Activated CD8-positive, alpha-beta T cell treated with anti-CD3 and anti-CD28 coated beads for 36 hours (primary cell): ENCODE measurements at regions not wholly inside any gene's neighbourhood (a gene's known extent, or its start where the extent isn't known, plus 50 kb on each side); places are given as distances from the start of the nearest gene placed in this dataset.

Experiments used
- ATAC-seq: fragments of 200-7000 bp; cut with Tn5 transposase; one replicate; pipeline ENCODE4 v1.10.0; 2021; ENCODE audit warnings: mild to moderate bottlenecking, moderate library complexity
- CTCF ChIA-PET: fragments of 350-600 bp; sonication (Branson Sonifier 250); formaldehyde crosslinking; loops from one replicate; lab custom pipeline; 2021; ENCODE audit warnings: antibody characterized with exemption; lab: Charles Lee
- POLR2A ChIA-PET: fragments of 350-600 bp; sonication (Branson Sonifier 250); formaldehyde crosslinking; loops from one replicate; lab custom pipeline; 2021; ENCODE audit warnings: antibody characterized with exemption; lab: Charles Lee
- DNase-seq: peaks from one replicate; pipeline ENCODE4 v3.0.0-alpha.2; 2020
- H3K27ac Mint-ChIP-seq: one replicate; pipeline ENCODE4 v1.8.0; 2021; ENCODE audit warnings: mild to moderate bottlenecking, mixed read lengths
- H3K27me3 Mint-ChIP-seq: one replicate; pipeline ENCODE4 v1.8.0; 2021; ENCODE audit warnings: mixed read lengths
- H3K36me3 Mint-ChIP-seq: one replicate; pipeline ENCODE4 v1.8.0; 2021; ENCODE audit warnings: low read depth, mixed read lengths
- H3K4me1 Mint-ChIP-seq: one replicate; pipeline ENCODE4 v1.8.0; 2021; ENCODE audit warnings: low read depth, mixed read lengths
- H3K4me3 Mint-ChIP-seq: one replicate; pipeline ENCODE4 v1.8.0; 2021; ENCODE audit warnings: mild to moderate bottlenecking, moderate library complexity, mixed read lengths
- H3K9me3 Mint-ChIP-seq: one replicate; pipeline ENCODE4 v1.8.0; 2021; ENCODE audit warnings: mixed read lengths
- CTCF ChIP-seq: fragments of 200-600 bp; IDR thresholded peaks from one replicate; pipeline ENCODE4 v1.8.0; 2022; ENCODE audit warnings: antibody characterized with exemption, mild to moderate bottlenecking
- intact Hi-C: fragments of 100-400 bp; cut with micrococcal nuclease; formaldehyde crosslinking; loops from one replicate; pipeline ENCODE4 v1.10.0; 2022

DNA sequence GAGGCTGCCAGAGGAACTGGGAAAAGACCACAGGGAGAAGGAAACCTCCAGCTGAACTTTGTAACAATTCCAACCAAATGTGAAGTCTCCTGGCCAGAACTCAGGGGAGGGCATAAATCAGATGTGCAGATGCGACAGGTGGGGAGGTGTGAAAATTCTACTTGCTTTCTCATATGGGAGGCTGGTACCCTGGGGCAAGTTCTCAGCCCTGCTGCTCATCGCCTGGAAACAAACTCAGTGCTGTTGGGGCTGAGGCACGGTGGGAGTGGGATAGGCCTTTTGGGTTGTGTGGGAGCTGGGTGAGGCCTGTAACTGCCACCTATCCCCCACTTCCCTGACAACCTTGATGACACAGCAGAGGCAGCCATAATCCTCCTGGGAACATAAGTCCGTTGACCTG is 179.6 kb downstream of the ASB1 start:
- peaks cover 9% of the 10 kb centered on the region for H3K27me3 Mint-ChIP-seq
- no peaks in the 10 kb centered on the region for H3K4me1 Mint-ChIP-seq
- POLR2A ChIA-PET: no interaction called here
- no peak for TF ChIP-seq CTCF
- H3K27ac Mint-ChIP-seq: no peak overlapping the region
- ATAC-seq: no peak
- CTCF ChIA-PET: interaction anchor here (1.0 kb wide), 1 partner anchor 235 kb away, joined by 3 read pairs; no protein-coding TSS in a partner anchor
- DNase-seq: no peak
- intact Hi-C loops: no loop called here
- H3K9me3 Mint-ChIP-seq: peaks cover 12% of the 10 kb centered on the region
- no peaks in the 10 kb centered on the region for H3K36me3 Mint-ChIP-seq
- H3K4me3 Mint-ChIP-seq: no peak overlapping the region

- ChIA-PET POLR2A (no interaction called here), CTCF (no interaction called here)
- Mint-ChIP-seq H3K27ac (no peak overlapping the region), H3K36me3 (no peaks in the 10 kb centered on the region), H3K4me1 (no peaks in the 10 kb centered on the region), H3K27me3 (peaks cover 3% of the 10 kb centered on the region), H3K9me3 (peaks cover 10% of the 10 kb centered on the region), H3K4me3 (no peak overlapping the region)
- ATAC-seq (no peak), DNase-seq (no peak)
- intact Hi-C loops: no loop called here
- TF ChIP-seq CTCF: no peak
Observed at GRCh38 chr2:238613610-238614009, 186.9 kb downstream of the ASB1 start.

- CTCF ChIA-PET: no interaction called here
- peaks cover 7% of the 10 kb centered on the region for H3K9me3 Mint-ChIP-seq
- DNase-seq (no peak), ATAC-seq (no peak)
- POLR2A ChIA-PET: no interaction called here
- no peaks in the 10 kb centered on the region for H3K4me1 Mint-ChIP-seq
- peaks cover 6% of the 10 kb centered on the region for H3K27me3 Mint-ChIP-seq
- intact Hi-C loops: no loop called here
- no peaks in the 10 kb centered on the region for H3K36me3 Mint-ChIP-seq
- TF ChIP-seq CTCF: no peak
- no peak overlapping the region for H3K27ac Mint-ChIP-seq
- H3K4me3 Mint-ChIP-seq: no peak overlapping the region
Observed at GRCh38 chr2:238614376-238614775, 187.6 kb downstream of the ASB1 start.

- POLR2A ChIA-PET: no interaction called here
- peaks cover 8% of the 10 kb centered on the region for H3K27me3 Mint-ChIP-seq
- H3K9me3 Mint-ChIP-seq: peaks cover 7% of the 10 kb centered on the region
Observed at GRCh38 chr2:238615187-238615586, 188.5 kb downstream of the ASB1 start.

DNA sequence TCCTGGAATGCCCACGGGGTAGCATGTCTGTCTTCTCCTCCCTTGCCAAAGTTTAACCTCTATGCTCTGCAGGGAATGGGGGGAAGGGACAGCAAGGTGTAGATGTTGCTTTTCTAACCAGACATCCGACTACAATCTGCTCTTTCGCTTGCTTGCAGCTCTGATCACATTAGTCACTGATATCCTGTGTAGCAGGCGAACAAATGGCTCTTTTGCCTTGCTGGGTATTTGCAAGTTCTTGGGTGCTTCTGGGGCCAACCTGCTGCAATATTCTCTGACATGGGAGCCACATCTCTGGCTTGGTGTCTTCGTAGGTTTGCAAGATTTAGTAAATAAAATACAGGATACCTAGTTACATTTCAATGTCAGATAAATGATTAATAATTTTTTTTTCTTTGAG is 190.0 kb downstream of the ASB1 start:
- H3K27ac Mint-ChIP-seq: no peak overlapping the region
- DNase-seq (no peak), ATAC-seq (no peak)
- H3K27me3 Mint-ChIP-seq: peaks cover 14% of the 10 kb centered on the region
- TF ChIP-seq CTCF: no peak
- intact Hi-C loops: no loop called here
- H3K36me3 Mint-ChIP-seq: no peaks in the 10 kb centered on the region
- no peaks in the 10 kb centered on the region for H3K4me1 Mint-ChIP-seq
- ChIA-PET CTCF (no interaction called here), POLR2A (no interaction called here)
- no peak overlapping the region for H3K4me3 Mint-ChIP-seq
- no peaks in the 10 kb centered on the region for H3K9me3 Mint-ChIP-seq

More at GRCh38 chr2:238615187-238615586, 188.5 kb downstream of the ASB1 start:
- H3K27ac Mint-ChIP-seq: no peak overlapping the region
- CTCF ChIA-PET: no interaction called here
- ATAC-seq (no peak), DNase-seq (no peak)
- intact Hi-C loops: no loop called here
- H3K4me1 Mint-ChIP-seq: no peaks in the 10 kb centered on the region
- no peaks in the 10 kb centered on the region for H3K36me3 Mint-ChIP-seq
- H3K4me3 Mint-ChIP-seq: no peak overlapping the region
- TF ChIP-seq CTCF: no peak
